ENCODE measurements at regions not wholly inside any gene's neighbourhood (a gene's known extent, or its start where the extent isn't known, plus 50 kb on each side); places are given as distances from the start of the nearest gene placed in this dataset.
"Not testable (repeated sequence)": the region's sequence is repeated elsewhere in the genome, so short reads cannot be mapped to it uniquely, and the experiment has no call there.

DNA sequence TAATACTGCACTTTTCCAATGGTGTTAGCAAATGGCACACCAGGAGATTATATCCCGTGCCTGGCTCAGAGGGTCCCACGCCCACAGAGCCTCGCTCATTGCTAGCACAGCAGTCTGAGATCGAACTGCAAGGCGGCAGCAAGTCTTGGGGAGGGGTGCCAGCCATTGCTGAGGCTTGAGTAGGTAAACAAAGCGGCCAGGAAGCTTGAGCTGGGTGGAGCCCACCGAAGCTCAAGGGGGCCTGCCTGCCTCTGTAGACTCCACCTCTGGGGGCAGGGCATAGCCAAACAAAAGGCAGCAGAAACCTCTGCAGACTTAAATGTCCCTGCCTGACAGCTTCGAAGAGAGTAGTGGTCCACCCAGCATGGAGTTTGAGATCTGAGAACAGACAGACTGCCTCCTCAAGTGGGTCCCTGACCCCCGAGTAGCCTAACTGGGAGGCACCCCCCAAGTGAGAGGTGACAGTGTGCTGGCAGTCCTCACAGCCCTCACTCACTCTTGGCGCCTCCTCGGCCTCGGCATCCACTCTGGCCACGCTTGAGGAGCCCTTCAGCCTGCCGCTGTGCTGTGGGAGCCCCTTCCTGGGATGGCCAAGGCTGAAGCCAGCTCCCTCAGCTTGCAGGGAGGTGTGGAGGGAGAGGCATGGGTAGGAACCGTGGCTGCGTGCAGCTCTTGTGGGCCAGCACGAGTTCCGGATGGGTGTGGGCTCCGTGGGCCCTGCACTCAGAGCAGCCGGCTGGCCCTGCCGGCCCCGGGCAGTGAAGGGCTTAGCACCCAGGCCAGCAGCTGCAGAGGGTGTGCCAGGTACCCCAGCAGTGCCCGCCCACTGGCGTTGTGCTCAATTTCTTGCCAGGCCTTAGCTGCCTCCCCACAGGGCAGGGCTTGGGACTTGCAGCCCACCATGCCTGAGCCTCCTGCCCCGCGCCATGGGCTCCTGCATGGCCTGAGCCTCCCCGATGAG, 188.0 kb downstream of the MMUT start:
- TF ChIP-seq, protein P1, sequence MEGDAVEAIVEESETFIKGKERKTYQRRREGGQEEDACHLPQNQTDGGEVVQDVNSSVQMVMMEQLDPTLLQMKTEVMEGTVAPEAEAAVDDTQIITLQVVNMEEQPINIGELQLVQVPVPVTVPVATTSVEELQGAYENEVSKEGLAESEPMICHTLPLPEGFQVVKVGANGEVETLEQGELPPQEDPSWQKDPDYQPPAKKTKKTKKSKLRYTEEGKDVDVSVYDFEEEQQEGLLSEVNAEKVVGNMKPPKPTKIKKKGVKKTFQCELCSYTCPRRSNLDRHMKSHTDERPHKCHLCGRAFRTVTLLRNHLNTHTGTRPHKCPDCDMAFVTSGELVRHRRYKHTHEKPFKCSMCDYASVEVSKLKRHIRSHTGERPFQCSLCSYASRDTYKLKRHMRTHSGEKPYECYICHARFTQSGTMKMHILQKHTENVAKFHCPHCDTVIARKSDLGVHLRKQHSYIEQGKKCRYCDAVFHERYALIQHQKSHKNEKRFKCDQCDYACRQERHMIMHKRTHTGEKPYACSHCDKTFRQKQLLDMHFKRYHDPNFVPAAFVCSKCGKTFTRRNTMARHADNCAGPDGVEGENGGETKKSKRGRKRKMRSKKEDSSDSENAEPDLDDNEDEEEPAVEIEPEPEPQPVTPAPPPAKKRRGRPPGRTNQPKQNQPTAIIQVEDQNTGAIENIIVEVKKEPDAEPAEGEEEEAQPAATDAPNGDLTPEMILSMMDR (conservative IDR thresholded peaks at IDR 0.05), result not testable (repeated sequence)
- TF ChIP-seq ZFX (IDR thresholded peaks at IDR 0.05), result not testable (repeated sequence)

Data from C4-2B (cell line).